GM11168 (cell line): ENCODE measurements at regions not wholly inside any gene's neighbourhood (a gene's known extent, or its start where the extent isn't known, plus 50 kb on each side); places are given as distances from the start of the nearest gene placed in this dataset.

Experiments
- in situ Hi-C: fragments of 300-500 bp; cut with MboI; formaldehyde crosslinking; loops from one replicate; pipeline ENCODE4 v1.12.0; 2022; ENCODE audit warnings: low sequenced_read_pairs; ENCODE audit not compliant: unreplicated experiment

- in situ Hi-C loops, result no loop called here
These were observed 2115.5 kb upstream of the CELF4 start for GRCh38 chr18:39681061-39681460.

- in situ Hi-C loops, result no loop called here
These were observed 2110.3 kb upstream of the CELF4 start for GRCh38 chr18:39675906-39676305.

GRCh38 chr18:39675368-39675767 lies 2109.8 kb upstream of the CELF4 start:
- in situ Hi-C loops, result no loop called here

GRCh38 chr18:39672171-39672570 lies 2106.6 kb upstream of the CELF4 start:
- in situ Hi-C loops, result no loop called here

GRCh38 chr18:39667905-39668304 lies 2102.3 kb upstream of the CELF4 start:
- in situ Hi-C loops, result no loop called here

- in situ Hi-C loops, result no loop called here
These were observed 2100.9 kb upstream of the CELF4 start for GRCh38 chr18:39666541-39666940.

GRCh38 chr18:39661856-39662366 lies 2096.3 kb upstream of the CELF4 start:
- in situ Hi-C loops, result no loop called here

- in situ Hi-C loops, result no loop called here
These were observed 2094.5 kb upstream of the CELF4 start for GRCh38 chr18:39660141-39660540.

GRCh38 chr18:39655341-39655740 lies 2089.7 kb upstream of the CELF4 start:
- in situ Hi-C loops, result no loop called here

GRCh38 chr18:39653221-39653620 lies 2087.6 kb upstream of the CELF4 start:
- in situ Hi-C loops, result no loop called here

- in situ Hi-C loops, result no loop called here
These were observed 2083.0 kb upstream of the CELF4 start for GRCh38 chr18:39648616-39649015.

- in situ Hi-C loops, result no loop called here
These were observed 2082.3 kb upstream of the CELF4 start for GRCh38 chr18:39647627-39648534.

- in situ Hi-C loops, result no loop called here
These were observed 2072.6 kb upstream of the CELF4 start for GRCh38 chr18:39638224-39638623.

GRCh38 chr18:39636931-39637330 lies 2071.3 kb upstream of the CELF4 start:
- in situ Hi-C loops, result no loop called here

- in situ Hi-C loops, result no loop called here
These were observed 2070.4 kb upstream of the CELF4 start for GRCh38 chr18:39635966-39636365.

- in situ Hi-C loops, result no loop called here
These were observed 2069.6 kb upstream of the CELF4 start for GRCh38 chr18:39635192-39635591.

GRCh38 chr18:39627936-39628335 lies 2062.3 kb upstream of the CELF4 start:
- in situ Hi-C loops, result no loop called here

- in situ Hi-C loops, result no loop called here
These were observed 2059.4 kb upstream of the CELF4 start for GRCh38 chr18:39624961-39625360.

GRCh38 chr18:39622431-39622830 lies 2056.8 kb upstream of the CELF4 start:
- in situ Hi-C loops, result no loop called here

- in situ Hi-C loops, result no loop called here
These were observed 2055.1 kb upstream of the CELF4 start for GRCh38 chr18:39620551-39621168.

GRCh38 chr18:39618265-39619003 lies 2052.8 kb upstream of the CELF4 start:
- in situ Hi-C loops, result no loop called here
